CD4-positive, alpha-beta T cell (primary cell): ENCODE measurements at regions not wholly inside any gene's neighbourhood (a gene's known extent, or its start where the extent isn't known, plus 50 kb on each side); places are given as distances from the start of the nearest gene placed in this dataset.

Source experiments
- ATAC-seq: fragments of 200-7000 bp; cut with Tn5 transposase; one replicate; pipeline ENCODE4 v1.10.0; 2022; ENCODE audit warnings: mild to moderate bottlenecking; ENCODE audit not compliant: poor library complexity
- CTCF ChIA-PET: fragments of 350-600 bp; sonication (Branson Sonifier 250); formaldehyde crosslinking; loops from one replicate; lab custom pipeline; 2021; ENCODE audit warnings: antibody characterized with exemption, inconsistent platforms; lab: Charles Lee
- POLR2A ChIA-PET: fragments of 350-600 bp; sonication (Branson Sonifier 250); formaldehyde crosslinking; loops from one replicate; lab custom pipeline; 2021; ENCODE audit warnings: antibody characterized with exemption, inconsistent platforms; lab: Charles Lee
- DNase-seq, 14 experiments: peaks; one replicate each; pipeline ENCODE4 v3.0.0-alpha.2; 2013 to 2020; ENCODE audit warnings: mixed read lengths in 2 of 14
- H3K27ac ChIP-seq, 2 donors: one replicate each; pipeline versions ENCODE4 v1.5.1 to v1.7.0; 2013; ENCODE audit warnings: low read length in 2 of 2, low read depth in 1 of 2, mild to moderate bottlenecking in 1 of 2
- H3K27me3 ChIP-seq, 2 experiments: 1 replicate in 1 of 2; 2 replicates in 1 of 2; pipeline versions ENCODE4 v1.6.1 to v1.7.0; 2013; ENCODE audit warnings: low read length in 2 of 2, control low read depth in 1 of 2, mild to moderate bottlenecking in 1 of 2, moderate library complexity in 1 of 2; ENCODE audit not compliant: insufficient read depth in 2 of 2, control insufficient read depth in 1 of 2
- H3K36me3 ChIP-seq: one replicate; pipeline ENCODE4 v1.6.1; 2013; ENCODE audit warnings: low read length, control low read depth; ENCODE audit not compliant: insufficient read depth
- H3K4me1 ChIP-seq: one replicate; pipeline ENCODE4 v1.6.1; 2013; ENCODE audit warnings: low read length, control low read depth; ENCODE audit not compliant: insufficient read depth
- H3K4me3 ChIP-seq: one replicate; pipeline ENCODE4 v1.5.1; 2013; ENCODE audit warnings: mild to moderate bottlenecking, low read length, moderate library complexity
- H3K9me3 ChIP-seq, 2 experiments: 1 replicate in 1 of 2; 2 replicates in 1 of 2; pipeline versions ENCODE4 v1.6.1 to v1.7.0; 2013; ENCODE audit warnings: low read length in 2 of 2, mild to moderate bottlenecking in 2 of 2, control low read depth in 1 of 2, moderate library complexity in 1 of 2; ENCODE audit not compliant: control insufficient read depth in 1 of 2, insufficient read depth in 1 of 2
- H3K27ac Mint-ChIP-seq: one replicate; pipeline ENCODE4 v1.8.0; 2020; ENCODE audit warnings: mixed read lengths
- H3K27me3 Mint-ChIP-seq: one replicate; pipeline ENCODE4 v1.8.0; 2021; ENCODE audit warnings: mixed read lengths
- H3K36me3 Mint-ChIP-seq: one replicate; pipeline ENCODE4 v1.8.0; 2021; ENCODE audit warnings: low read depth, mixed read lengths
- H3K4me1 Mint-ChIP-seq: one replicate; pipeline ENCODE4 v1.8.0; 2021; ENCODE audit warnings: low read depth, mixed read lengths
- H3K4me3 Mint-ChIP-seq: one replicate; pipeline ENCODE4 v1.8.0; 2020; ENCODE audit warnings: mild to moderate bottlenecking, mixed read lengths
- H3K9me3 Mint-ChIP-seq: one replicate; pipeline ENCODE4 v1.8.0; 2020; ENCODE audit warnings: mixed read lengths
- intact Hi-C, 2 experiments: fragments of 100-400 bp; cut with DNase I in 1 of 2; cut with micrococcal nuclease in 1 of 2; formaldehyde crosslinking; loops; one replicate each; pipeline versions ENCODE4 v1.15.1 to v1.9.0; 2023 to 2025; cut with DNase I, micrococcal nuclease
- TF ChIP-seq, protein P1 (sequence below): fragments of 200-600 bp; IDR thresholded peaks from one replicate; pipeline ENCODE4 v1.8.0; 2022; ENCODE audit warnings: antibody characterized with exemption, mild to moderate bottlenecking

DNA sequence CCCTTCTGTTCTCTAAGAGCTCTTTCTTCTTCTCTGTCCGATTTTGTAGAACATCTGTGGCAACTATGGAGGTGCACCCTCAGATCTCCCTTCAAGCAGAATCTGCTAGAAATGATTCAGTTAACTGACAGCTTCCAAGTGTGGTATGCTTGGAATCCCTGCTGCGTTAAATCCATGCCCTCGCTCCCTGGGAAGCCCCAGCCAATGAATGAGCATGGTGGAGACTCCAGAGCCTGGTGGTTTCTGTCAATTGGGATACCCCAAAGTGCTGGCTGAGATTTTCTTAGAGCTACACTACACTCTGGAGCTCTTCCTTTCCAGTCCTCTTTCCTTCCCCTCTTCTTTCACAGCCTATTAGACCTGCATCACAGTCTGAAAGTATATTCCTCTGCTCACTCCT is 116.3 kb upstream of the C1orf21 start:
- Mint-ChIP-seq H3K27me3 (peaks cover 5% of the 10 kb centered on the region), H3K9me3 (no peaks in the 10 kb centered on the region), H3K4me1 (no peaks in the 10 kb centered on the region), H3K36me3 (no peaks in the 10 kb centered on the region), H3K27ac (no peak overlapping the region), H3K4me3 (no peak overlapping the region)
- DNase-seq = no peak
- CTCF ChIA-PET = no interaction called here
- no peaks in the 10 kb centered on the region for H3K9me3 ChIP-seq
- intact Hi-C loops = no loop called here
- no peak overlapping the region for H3K4me3 ChIP-seq
- peaks cover 0 to 7% of the 10 kb centered on the region in 2 experiments for H3K27me3 ChIP-seq
- ATAC-seq = no peak
- H3K27ac ChIP-seq = no peak overlapping the region
- H3K4me1 ChIP-seq = no peaks in the 10 kb centered on the region
- H3K36me3 ChIP-seq = no peaks in the 10 kb centered on the region
- TF ChIP-seq, protein P1, sequence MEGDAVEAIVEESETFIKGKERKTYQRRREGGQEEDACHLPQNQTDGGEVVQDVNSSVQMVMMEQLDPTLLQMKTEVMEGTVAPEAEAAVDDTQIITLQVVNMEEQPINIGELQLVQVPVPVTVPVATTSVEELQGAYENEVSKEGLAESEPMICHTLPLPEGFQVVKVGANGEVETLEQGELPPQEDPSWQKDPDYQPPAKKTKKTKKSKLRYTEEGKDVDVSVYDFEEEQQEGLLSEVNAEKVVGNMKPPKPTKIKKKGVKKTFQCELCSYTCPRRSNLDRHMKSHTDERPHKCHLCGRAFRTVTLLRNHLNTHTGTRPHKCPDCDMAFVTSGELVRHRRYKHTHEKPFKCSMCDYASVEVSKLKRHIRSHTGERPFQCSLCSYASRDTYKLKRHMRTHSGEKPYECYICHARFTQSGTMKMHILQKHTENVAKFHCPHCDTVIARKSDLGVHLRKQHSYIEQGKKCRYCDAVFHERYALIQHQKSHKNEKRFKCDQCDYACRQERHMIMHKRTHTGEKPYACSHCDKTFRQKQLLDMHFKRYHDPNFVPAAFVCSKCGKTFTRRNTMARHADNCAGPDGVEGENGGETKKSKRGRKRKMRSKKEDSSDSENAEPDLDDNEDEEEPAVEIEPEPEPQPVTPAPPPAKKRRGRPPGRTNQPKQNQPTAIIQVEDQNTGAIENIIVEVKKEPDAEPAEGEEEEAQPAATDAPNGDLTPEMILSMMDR = no peak
- POLR2A ChIA-PET = no interaction called here

DNA sequence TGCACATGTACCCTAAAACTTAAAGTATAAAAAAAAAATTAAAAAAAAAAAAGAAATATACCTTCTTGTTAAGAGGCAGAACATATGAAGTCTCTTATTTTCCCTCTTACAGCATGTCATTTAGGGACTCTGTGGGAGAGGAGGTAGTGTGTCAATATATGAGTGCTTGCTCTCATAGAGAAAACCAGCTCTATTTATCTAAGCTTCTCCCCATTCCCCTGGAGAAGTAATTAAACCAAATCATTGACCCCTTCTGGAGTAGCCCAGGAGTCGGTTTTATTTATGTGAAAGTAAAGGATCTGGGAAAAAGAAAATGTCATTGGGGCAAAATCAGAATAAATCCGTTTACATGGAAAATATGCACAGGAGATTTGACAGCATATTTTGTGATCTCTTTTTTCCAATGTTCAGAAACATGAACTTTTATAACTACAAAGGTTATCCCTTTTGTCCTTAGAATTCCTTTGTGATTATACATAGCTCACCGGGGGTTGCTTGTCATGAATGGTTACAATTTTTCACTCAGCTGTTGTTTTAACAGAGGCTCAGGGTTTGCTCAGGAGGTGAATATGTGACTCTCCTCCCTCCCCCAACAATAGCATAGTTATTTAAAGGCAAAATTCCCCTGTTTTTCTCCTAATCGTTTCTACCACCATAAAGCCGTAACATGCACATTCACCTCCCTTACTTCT is 114.5 kb upstream of the C1orf21 start:
- DNase-seq (no peak), ATAC-seq (no peak)
- POLR2A ChIA-PET = no interaction called here
- Mint-ChIP-seq H3K27me3 (peaks cover 5% of the 10 kb centered on the region), H3K36me3 (no peaks in the 10 kb centered on the region), H3K4me3 (no peak overlapping the region), H3K27ac (no peak overlapping the region), H3K4me1 (no peaks in the 10 kb centered on the region), H3K9me3 (no peaks in the 10 kb centered on the region)
- no peaks in the 10 kb centered on the region for H3K36me3 ChIP-seq
- no peaks in the 10 kb centered on the region for H3K9me3 ChIP-seq
- peaks cover 0 to 7% of the 10 kb centered on the region in 2 experiments for H3K27me3 ChIP-seq
- intact Hi-C loops = no loop called here
- no peak overlapping the region for H3K4me3 ChIP-seq
- CTCF ChIA-PET = interaction anchor here (0.6 kb wide), 1 partner anchor 550 kb away, joined by 3 read pairs; no protein-coding TSS in a partner anchor
- H3K27ac ChIP-seq = no peak overlapping the region
- H3K4me1 ChIP-seq = no peaks in the 10 kb centered on the region
- TF ChIP-seq, protein P1 = no peak

DNA sequence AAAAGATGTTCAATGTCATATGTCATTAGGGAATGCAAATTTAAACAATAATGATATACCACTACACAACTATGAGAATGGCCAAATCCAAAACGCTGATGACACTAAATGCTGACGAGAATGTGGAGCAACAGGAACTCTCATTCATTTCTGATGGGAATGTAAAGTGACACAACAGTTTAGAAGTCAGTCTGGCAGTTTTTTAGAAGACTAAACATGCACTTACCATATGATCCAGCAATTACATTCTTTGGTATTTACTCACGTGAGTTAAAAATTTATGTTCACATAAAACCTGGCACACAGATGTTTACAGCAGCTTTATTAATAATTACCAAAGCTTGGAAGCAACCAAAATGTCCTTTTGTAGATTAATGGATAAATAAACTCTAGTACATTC is 110.4 kb upstream of the C1orf21 start:
- DNase-seq = no peak
- Histone ChIP-seq H3K4me3 (no peak overlapping the region), H3K36me3 (no peaks in the 10 kb centered on the region), H3K27ac (no peak overlapping the region), H3K4me1 (no peaks in the 10 kb centered on the region), H3K27me3 (peaks cover 0 to 7% of the 10 kb centered on the region in 2 experiments), H3K9me3 (no peaks in the 10 kb centered on the region)
- TF ChIP-seq, protein P1 = no peak
- intact Hi-C loops = no loop called here
- Mint-ChIP-seq H3K9me3 (no peaks in the 10 kb centered on the region), H3K36me3 (no peaks in the 10 kb centered on the region), H3K4me1 (no peaks in the 10 kb centered on the region), H3K4me3 (no peak overlapping the region), H3K27ac (no peak overlapping the region), H3K27me3 (peaks cover 8% of the 10 kb centered on the region)
- ChIA-PET POLR2A (no interaction called here), CTCF (no interaction called here)
- no peak for ATAC-seq
